ENCODE measurements at regions not wholly inside any gene's neighbourhood (a gene's known extent, or its start where the extent isn't known, plus 50 kb on each side); places are given as distances from the start of the nearest gene placed in this dataset.

DNA sequence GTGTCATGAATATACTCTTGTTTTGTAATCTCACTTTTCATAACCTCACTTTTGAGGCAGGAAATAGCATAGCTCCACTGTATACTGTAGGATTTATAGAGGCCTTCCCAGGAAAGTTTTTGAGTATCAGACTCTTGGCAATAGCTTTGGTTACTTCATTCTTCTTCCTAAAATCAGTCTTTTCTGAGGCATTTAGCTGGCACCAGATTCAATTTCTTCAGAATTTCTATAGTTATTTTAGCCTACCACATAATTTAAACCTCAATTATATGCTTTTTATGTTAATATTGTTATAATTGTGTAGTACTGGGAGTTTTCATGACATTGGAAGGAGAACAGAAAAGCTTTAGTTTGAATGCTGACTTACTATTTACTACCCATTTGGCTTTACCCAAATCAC is 322.3 kb upstream of the FAR2 start:
- DNase-seq, result no peak

DNA sequence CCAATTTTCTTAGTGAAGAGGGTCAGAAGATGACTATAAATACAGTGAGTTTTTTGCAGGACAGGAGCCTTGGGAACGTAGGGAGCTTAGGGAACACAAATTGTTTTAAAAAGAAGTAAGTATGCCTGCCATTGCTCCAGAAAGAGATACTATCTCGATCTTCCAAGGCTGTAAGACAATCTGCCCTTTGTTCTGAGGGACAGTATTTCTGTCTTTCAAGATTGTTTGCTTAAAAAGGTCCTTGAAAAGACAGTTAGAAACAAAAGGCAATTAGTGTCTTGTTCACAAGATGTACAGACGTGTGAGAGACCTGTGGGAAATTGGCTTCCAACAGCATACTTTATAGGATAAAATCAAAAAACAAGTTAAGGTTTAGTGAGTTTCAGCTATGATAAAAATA is 321.2 kb upstream of the FAR2 start:
- DNase-seq, result no peak

DNA sequence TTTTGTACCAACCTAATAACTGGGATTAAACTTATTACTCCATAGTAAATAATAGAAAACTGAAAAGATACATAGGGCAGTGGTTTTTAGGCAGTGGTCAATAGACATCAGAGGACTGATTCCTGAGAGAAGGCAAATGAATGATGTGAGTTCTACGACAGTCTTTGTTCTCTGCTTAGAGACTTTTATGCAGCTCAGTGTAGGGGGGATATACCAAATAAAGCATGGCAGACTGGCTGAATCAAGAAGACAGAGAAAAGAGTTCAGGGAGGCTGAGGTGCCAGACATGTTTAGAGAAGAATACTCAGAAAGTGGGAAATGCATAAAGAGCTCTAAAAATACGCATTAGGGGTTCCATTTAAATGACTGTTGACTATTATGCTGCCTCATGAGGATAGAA is 320.8 kb upstream of the FAR2 start:
- DNase-seq, result no peak

DNA sequence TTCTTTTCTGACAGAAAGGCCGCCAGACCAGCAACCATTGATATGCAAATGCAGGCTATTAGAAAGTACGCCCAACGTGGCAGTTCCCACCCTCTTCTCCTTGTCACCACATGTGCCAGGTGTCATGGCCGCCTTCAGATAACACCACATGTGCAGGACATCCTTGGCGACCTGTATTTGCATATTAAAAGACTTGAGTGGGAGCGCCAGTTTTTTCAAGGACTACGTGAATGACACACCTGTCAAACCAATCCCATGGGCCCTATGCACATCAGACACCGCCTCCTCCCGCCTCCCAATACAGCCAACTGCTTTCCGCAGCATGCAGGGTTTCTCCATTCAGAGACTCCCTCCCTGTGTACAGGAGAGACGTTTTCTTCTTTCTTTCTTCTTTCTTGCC is 318.6 kb upstream of the FAR2 start:
- no peak for DNase-seq

DNA sequence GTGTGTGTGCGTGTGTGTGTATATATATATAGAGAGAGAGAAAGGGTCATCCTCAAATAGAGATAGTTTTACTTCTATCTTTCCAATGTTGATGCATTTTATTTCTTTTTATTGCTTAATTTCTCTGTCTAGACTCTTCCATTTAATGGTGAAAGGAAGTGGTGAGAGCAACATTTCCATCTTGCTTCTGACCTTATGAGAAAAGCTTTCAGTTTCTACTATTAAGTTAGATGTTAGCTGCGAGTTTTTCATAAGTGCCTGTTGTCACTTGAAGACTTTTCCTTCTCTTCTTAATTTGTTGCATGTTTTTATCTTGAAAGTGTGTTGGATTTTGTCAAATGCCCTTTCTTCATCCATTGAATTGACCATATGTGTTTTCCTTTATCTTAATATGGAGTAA is 304.4 kb upstream of the FAR2 start:
- no peak for DNase-seq

DNA sequence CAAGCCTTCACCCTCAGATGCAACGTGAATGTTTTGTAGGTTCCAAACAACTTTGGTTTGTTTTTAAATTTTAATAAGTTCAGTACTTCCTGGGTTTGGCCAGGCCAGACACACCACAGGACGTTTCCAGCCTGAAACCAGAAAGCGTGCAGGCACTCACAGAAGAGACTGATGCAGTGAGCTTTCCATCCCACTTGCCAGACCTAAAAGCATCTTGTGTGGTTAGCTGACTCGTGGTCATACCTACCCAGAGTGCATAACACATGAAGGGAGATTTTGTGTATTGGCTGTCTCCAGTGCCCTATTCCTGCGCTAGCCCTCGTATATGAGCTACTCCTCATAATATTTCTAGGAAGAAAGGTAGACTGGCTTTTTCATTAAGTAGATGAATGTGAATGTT is 297.3 kb upstream of the FAR2 start:
- no peak for DNase-seq

DNA sequence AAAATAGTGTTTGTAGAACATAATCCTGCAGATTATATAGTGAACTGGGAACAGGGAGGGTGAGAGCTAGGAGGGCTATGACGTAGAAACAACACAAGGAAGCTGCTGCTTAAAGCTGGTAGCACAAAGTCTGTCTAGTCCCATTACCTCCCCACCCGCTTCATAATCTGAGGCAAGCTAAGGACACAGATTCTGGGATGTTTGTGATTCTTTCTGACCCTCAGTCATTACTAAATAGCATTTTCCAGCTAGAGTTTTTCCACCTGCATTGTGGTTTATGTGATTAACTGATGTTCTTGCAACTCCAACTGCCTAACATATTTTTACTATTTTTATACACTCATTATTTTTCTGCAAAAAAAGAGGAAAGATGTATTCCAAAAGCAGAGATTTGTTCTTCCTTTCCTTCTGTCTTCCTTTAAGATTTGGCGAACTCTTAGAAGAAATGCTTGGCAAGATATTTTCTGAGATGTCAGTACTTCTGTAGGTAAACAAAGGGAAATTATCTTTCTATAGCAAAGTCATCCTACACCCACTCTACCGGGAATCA is 293.2 kb upstream of the FAR2 start:
- DNase-seq, result no peak

DNA sequence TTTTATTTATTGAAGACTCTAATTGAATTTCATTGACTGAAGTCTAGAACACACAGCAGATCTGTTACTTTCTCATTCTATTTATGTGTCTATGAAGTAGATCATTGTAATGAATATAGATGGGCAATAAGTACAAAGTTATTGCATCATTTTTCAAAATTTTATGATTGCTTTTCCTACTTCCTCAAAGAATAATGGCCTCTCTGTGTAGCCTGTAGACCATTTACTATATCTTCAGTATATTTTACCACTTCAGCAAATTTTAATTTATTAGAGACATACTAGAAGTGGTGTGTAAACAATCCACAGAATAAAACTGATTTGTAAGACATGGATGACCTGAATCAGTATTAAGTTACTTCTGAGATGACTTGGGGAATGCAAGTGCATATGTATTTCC is 291.7 kb upstream of the FAR2 start:
- no peak for DNase-seq

DNA sequence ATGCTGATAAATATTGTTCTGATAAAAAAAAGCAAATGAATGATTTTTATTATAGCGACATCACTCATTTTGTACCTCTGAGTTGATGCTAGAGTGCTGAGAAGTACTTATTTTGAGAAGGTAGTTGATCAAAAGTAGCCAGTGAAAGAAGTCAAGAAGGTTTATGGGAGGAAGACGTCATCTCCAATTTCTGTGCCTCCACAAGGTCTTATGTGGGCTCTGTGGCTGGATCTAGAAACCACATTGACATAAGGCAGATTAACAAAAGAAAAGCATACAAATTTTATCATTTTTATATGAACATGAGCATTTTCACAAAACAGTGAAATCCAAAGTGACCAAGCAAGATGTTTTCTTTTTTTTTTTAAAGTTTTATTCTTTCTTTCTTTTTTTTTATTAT is 289.5 kb upstream of the FAR2 start:
- no peak for DNase-seq

DNA sequence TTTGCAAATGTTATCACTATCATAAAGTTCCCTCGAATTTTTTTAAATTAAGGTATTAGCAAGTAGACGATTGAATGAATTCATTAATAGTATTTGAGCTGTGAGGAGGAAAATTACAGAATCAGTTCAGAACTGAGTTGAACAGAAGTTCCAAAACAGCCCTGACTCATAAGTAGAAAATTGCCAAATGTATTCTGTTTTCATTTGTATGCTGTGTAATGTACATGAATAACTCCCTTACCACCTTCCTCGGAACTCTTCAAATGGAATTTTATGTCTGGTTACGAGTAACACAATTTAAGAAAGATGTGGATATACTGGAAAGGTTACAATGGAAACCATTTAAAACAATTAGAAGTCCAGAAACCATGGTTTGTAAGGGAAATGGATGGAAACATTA is 283.3 kb upstream of the FAR2 start:
- DNase-seq, result no peak

DNA sequence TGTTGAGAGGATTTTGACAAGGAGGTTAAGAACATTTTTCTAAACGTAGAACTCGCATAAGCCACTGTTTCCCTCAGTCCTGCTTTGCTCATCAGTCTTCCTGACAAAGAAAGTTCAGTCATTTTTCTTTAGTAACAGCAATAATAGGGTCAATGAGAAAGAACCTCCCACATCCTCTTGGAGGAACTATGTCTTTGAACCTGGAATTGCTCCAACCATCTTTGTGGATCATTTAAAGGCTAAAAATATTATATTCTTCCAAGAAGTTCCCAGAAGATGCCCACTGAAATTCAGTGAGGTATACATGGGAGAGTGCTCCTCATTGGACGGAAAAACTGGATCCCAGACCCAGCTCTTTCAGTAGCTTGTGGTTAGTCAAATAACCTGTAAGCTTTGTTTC is 282.8 kb upstream of the FAR2 start:
- DNase-seq, result no peak

DNA sequence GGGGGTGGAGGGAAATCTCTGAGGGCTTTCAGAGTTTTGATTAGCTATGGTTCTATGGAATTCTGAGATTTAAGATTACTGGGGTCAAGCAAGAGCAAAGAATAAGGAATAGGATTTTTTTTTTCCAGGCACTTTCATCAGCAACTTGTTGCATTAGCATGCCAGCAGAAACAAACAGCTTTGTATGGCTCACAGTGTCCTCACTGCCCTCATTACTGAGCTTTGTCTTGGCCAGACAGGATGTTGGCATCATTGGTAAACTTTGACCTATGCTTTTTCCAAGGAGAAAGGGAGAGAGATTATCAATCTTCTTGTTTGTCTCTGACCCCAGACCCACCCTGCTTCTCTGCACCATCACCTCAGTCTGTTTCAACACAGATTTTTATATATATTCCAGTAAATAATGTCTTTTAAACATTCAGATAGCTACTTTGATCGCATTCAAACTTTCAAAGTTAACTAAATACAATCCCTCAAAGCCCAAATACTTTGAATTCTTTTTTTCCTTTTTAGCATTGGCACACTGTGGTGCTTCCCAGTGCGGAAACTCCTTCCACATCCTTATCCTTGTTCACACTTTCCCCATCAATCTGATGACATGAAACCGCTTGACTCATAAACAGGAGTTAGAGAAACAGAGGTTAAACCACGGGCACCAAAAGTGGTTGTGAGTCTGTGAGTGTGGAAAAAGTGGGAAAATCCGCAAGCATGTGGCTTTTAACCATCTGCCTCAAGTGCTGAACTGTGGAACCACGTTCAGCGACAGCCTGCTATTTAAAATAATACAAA is 282.2 kb upstream of the FAR2 start:
- DNase-seq, result no peak

DNA sequence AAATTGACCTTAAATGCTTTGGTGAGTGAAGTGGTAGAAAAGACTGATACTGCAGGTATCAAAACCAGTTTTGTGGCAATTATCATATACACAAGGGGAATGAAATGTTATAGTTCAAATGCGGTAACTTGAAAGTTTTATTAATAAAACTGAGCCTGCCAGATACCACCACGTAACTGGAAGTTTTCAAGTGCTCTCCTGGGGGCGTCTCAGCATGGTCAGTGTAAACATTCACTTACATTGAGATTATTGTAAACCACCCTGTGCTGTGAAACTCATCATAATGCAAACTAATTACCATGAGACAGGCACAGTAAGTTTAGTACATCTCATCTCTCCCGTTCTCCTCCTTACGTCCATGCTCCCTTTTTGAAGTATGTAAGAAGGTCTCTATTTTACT is 280.7 kb upstream of the FAR2 start:
- DNase-seq, result no peak

DNA sequence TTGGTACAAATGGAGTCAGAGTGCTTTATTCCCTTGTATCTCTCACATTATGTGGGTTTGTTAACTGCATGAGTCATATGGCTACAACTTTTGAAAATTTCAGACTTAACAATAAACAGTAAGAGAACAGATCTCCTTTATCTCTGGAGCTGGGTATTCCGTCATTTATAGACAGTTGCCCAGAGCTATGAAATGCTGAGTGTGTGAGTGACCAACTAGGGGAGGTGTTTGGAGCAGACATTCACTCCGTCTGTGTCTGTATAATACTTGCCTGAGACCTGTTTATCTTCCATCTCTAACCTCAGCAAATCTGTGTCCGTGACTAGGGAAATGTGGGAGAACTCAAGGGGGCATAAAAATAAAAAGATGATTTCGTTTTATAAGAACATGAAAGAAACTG is 279.9 kb upstream of the FAR2 start:
- peak; percentile 15 for DNase-seq

DNA sequence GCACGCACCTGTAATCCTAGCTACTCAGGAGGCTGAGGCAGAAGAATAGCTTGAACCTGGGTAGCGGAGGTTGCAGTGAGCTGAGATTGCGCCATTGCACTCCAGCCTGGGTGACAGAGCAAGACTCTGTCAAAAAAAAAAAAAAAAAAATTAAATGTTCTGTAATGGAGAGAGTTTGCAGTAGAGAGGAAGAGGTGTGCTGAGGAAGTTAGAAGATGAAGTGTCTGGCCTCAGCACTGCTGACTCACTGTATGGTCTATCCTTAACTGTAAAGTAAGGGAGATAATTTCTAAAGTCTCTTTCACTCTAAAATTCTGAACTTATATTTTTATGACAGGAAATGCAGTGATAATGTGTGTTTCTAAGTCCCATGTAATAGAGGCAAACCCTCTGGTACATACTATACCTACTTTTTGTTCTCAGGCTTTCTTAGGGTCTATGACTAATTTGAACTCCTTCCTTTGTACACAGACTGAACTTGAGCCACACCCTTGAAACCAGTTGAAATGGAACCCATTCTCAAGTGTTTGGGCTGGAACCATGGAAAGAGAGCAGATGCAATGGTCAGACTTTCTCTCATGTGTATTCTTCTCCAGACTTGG is 278.1 kb upstream of the FAR2 start:
- DNase-seq, result no peak

DNA sequence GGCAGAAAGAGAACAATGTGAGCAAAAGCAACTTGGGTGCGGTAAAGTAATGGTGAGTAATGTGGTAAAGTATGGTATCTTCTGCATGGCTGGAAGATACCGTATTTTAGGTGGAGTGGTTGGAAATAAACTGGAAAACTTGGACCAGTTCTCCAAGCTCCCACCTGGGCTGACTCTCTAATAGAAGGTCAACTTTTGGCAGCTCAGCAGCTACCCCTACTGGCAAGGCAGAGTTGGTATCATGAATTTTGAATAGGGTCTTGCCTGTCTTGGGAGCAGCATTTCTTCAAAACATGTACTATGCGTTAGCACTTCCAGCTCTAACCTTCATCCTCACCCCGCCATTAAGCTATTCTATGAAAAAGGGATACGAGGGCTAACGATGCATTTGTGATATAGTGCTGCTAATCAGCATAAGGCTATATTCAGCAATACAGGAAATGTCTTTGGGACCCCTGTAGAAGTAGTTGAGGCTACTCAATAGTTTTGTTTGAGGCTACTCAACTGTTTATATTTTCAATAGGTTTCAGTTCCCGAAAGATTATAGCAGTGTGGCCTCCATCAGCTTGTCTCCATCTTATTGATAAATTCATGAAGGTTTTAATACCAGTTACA is 276.3 kb upstream of the FAR2 start:
- peak; percentile 53 for DNase-seq

DNA sequence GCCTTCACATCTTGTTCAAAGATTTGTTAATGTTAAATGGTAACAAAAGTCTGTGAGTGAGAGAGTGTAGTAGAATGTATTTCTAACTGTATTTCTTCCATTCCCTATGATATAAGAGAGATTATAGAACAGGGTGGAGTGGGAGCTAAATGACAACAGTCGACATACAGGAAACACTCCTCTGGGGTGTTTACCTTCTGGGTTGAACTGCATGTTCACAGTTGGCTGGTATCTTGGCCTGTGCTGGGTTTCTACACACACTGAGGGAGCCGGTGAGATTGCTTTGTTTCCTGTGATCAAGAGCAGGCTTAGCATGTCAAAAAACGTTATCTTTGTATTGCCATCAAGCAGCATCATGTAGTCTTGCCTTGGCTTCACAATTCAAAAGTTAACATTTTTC is 274.3 kb upstream of the FAR2 start:
- DNase-seq, result no peak

DNA sequence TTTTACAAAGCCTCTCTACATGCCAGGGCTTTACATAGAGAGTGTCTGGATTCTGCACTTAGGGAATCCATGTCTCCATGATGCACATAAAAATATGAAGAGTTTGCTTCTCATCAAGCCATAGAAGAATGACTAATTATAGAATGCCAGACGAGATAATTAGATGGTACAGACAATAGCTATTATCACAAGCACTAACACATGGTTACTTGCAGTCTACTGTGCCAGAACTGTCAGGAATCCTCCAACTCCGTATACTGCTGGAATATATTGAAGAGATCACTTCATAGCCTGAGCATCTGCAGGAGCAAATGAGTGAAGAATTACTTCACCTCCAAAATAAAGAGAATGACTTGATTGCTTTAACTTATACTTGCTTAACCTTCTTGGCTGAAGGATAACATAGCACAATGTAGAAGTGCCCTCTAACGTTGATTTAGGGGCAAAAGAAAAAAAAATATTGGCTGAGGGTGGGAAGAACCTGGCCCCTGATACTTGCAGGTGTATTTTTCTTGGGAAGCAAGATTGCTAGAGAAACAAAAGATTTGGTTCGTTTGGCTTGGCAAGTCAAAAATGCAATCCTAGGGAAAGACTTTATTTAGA is 272.8 kb upstream of the FAR2 start:
- no peak for DNase-seq

DNA sequence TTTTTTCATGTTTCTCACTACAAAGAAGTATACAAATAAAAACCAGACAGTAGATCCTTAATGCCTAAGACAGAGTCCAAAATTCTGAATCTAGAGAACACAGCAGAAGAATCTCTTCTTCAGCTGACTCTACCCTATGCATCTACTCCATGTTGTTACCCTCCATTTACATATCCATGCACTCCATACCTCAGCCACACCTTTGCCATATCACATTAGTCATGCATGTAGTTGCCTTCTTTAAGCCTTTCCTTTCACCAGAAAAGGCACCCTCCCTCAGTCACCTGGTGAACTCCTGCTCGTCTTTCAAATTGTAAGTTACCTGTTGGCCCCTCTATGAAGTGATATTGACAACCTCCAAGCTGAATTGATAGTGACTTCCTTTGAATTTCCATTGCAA is 271.2 kb upstream of the FAR2 start:
- DNase-seq, result no peak

DNA sequence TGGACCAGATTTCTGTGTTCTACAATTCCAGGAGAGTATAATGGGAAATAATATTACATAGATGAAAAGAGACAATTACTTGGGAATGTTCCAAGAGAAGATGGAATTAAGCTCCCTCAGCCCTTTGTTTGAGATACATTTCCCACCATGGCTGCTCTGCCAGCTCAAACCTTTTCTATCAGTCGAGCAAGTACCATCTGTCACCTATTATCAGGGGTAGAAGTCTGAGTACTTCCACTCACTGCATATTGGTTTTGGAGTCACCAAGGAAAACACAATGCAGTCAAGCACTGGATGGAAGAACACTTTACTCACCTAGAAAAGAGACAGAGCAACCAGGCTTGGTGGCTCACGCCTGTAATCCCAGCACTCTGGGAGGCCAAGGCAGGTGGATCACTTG is 270.4 kb upstream of the FAR2 start:
- DNase-seq, result no peak

DNA sequence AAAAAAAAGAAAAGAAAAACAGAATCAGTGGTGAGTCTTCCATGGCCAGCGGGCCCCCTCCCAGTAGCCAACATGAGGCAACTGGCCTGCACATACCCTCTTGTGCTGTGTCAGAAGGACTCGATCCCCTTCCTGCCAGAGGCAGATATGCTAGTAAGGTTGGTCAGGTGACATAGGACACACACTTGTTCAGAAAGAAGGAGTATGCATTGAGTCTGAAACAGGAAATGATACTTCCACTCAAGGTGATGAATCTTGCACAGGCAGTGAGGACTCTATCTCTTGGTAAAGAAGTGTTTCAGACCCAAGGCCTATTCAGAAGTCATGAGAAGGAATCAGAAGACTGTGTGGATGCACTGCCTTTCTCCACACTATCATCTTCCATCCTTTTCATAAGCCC is 269.7 kb upstream of the FAR2 start:
- no peak for DNase-seq

DNA sequence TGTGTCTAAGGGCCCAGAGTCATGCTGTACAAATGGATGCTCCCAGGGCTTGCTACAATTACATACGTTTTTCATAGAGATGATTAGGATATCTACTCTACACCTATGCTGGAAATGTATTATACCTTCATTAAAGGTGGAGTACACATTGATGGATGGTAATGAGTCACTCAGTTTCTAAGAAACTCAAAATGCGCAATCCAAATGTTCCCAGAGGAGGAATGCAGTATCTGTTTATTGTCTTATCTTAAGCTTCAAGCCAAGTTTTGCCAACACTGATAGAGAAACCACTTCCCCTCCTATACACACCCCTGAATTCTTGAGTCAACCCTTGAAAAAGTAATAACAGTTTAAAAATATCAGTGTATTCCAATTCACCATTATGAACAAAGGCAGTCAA is 266.6 kb upstream of the FAR2 start:
- DNase-seq, result no peak

DNA sequence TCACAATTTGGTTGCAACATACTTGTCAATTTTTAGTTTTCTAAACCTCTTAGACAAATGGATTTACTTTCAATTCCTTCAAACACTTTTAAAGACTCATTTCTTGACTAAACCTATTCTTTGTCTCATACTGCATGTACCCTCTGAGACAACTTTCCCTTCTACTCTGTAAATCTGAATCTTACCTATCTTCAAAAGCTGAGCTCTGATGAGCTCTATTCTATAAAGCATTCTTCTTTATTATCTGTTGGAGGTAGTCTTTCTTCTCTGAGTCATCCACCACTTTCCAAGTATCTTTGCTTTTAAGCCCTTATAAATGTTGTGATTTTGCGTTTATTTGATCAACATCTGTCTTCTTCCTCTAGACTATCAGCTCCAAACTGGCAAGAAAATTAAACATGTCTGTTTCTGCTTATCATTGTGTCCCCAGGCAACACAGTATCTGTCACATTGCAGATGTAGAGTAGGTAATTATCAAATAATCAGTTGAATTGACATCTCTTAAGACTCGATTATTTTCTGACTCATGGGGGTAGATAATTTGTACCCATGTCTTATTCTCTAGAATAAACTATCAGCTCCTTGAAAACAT is 265.6 kb upstream of the FAR2 start:
- no peak for DNase-seq
